Activated CD8-positive, alpha-beta T cell treated with anti-CD3 and anti-CD28 coated beads, Interleukin-2, amount 10 ng/mL, durations not matched to agents 7 days and 5 days (primary cell): ENCODE measurements at regions not wholly inside any gene's neighbourhood (a gene's known extent, or its start where the extent isn't known, plus 50 kb on each side); places are given as distances from the start of the nearest gene placed in this dataset.
"Not testable (repeated sequence)": the region's sequence is repeated elsewhere in the genome, so short reads cannot be mapped to it uniquely, and the experiment has no call there.

Experiments
- ATAC-seq: fragments of 150-1000 bp; cut with Tn5 transposase; one replicate; pipeline ENCODE4 v1.10.0; 2021; ENCODE audit warnings: moderate library complexity
- CTCF ChIA-PET: fragments of 350-600 bp; sonication (Branson Sonifier 250); formaldehyde crosslinking; loops from one replicate; lab custom pipeline; 2021; ENCODE audit warnings: antibody characterized with exemption; lab: Charles Lee
- POLR2A ChIA-PET: fragments of 350-600 bp; sonication (Branson Sonifier 250); formaldehyde crosslinking; loops from one replicate; lab custom pipeline; 2021; ENCODE audit warnings: antibody characterized with exemption; lab: Charles Lee
- DNase-seq: peaks from one replicate; pipeline ENCODE4 v3.0.0-alpha.2; 2020
- H3K27ac Mint-ChIP-seq: one replicate; pipeline ENCODE4 v1.8.0; 2021; ENCODE audit warnings: mild to moderate bottlenecking, mixed read lengths
- H3K27me3 Mint-ChIP-seq: one replicate; pipeline ENCODE4 v1.8.0; 2021; ENCODE audit warnings: low read depth, mixed read lengths
- H3K36me3 Mint-ChIP-seq: one replicate; pipeline ENCODE4 v1.8.0; 2021; ENCODE audit warnings: low read depth, mixed read lengths
- H3K4me1 Mint-ChIP-seq: one replicate; pipeline ENCODE4 v1.8.0; 2021; ENCODE audit warnings: low read depth, mixed read lengths
- H3K4me3 Mint-ChIP-seq: one replicate; pipeline ENCODE4 v1.8.0; 2021; ENCODE audit warnings: mild to moderate bottlenecking, mixed read lengths
- H3K9me3 Mint-ChIP-seq: one replicate; pipeline ENCODE4 v1.8.0; 2022; ENCODE audit warnings: mixed read lengths; ENCODE audit not compliant: insufficient read depth

- no peaks in the 10 kb centered on the region for H3K36me3 Mint-ChIP-seq
- ChIA-PET POLR2A (no interaction called here), CTCF (no interaction called here)
- no peaks in the 10 kb centered on the region for H3K27me3 Mint-ChIP-seq
- H3K9me3 Mint-ChIP-seq: no peaks in the 10 kb centered on the region
- DNase-seq (no peak), ATAC-seq (no peak)
- no peak overlapping the region for H3K4me3 Mint-ChIP-seq
- no peak overlapping the region for H3K27ac Mint-ChIP-seq
- no peaks in the 10 kb centered on the region for H3K4me1 Mint-ChIP-seq
These were observed 959.0 kb upstream of the SLC39A10 start for GRCh38 chr2:194698012-194698411.

- no peak overlapping the region for H3K27ac Mint-ChIP-seq
- POLR2A ChIA-PET: no interaction called here
These were observed 959.6 kb upstream of the SLC39A10 start for GRCh38 chr2:194697439-194697838.

GRCh38 chr2:194696690-194697089 is 960.3 kb upstream of the SLC39A10 start:
- CTCF ChIA-PET: no interaction called here
- no peak overlapping the region for H3K27ac Mint-ChIP-seq
- no peak overlapping the region for H3K4me3 Mint-ChIP-seq
- ATAC-seq (no peak), DNase-seq (no peak)
- H3K9me3 Mint-ChIP-seq: no peaks in the 10 kb centered on the region
- no peaks in the 10 kb centered on the region for H3K4me1 Mint-ChIP-seq
- H3K27me3 Mint-ChIP-seq: no peaks in the 10 kb centered on the region
- no peaks in the 10 kb centered on the region for H3K36me3 Mint-ChIP-seq
- POLR2A ChIA-PET: no interaction called here

More at GRCh38 chr2:194697439-194697838, 959.6 kb upstream of the SLC39A10 start:
- H3K4me3 Mint-ChIP-seq: no peak overlapping the region
- DNase-seq (no peak), ATAC-seq (no peak)
- CTCF ChIA-PET: no interaction called here
- H3K27me3 Mint-ChIP-seq: no peaks in the 10 kb centered on the region
- H3K9me3 Mint-ChIP-seq: no peaks in the 10 kb centered on the region
- H3K36me3 Mint-ChIP-seq: no peaks in the 10 kb centered on the region
- H3K4me1 Mint-ChIP-seq: no peaks in the 10 kb centered on the region

- no peaks in the 10 kb centered on the region for H3K36me3 Mint-ChIP-seq
- H3K27me3 Mint-ChIP-seq: no peaks in the 10 kb centered on the region
- ChIA-PET CTCF (no interaction called here), POLR2A (no interaction called here)
- no peaks in the 10 kb centered on the region for H3K9me3 Mint-ChIP-seq
- no peaks in the 10 kb centered on the region for H3K4me1 Mint-ChIP-seq
- no peak overlapping the region for H3K27ac Mint-ChIP-seq
- DNase-seq (no peak), ATAC-seq (no peak)
- H3K4me3 Mint-ChIP-seq: no peak overlapping the region
These were observed 970.5 kb upstream of the SLC39A10 start for GRCh38 chr2:194686569-194686968.

- ATAC-seq: no peak
- ChIA-PET CTCF (no interaction called here), POLR2A (no interaction called here)
- Mint-ChIP-seq H3K9me3 (no peaks in the 10 kb centered on the region), H3K36me3 (no peaks in the 10 kb centered on the region), H3K27me3 (no peaks in the 10 kb centered on the region), H3K4me1 (no peaks in the 10 kb centered on the region), H3K27ac (no peak overlapping the region), H3K4me3 (no peak overlapping the region)
- no peak for DNase-seq
These were observed 983.0 kb upstream of the SLC39A10 start for GRCh38 chr2:194674043-194674442.

GRCh38 chr2:194672994-194673393 is 984.0 kb upstream of the SLC39A10 start:
- Mint-ChIP-seq H3K36me3 (no peaks in the 10 kb centered on the region), H3K4me3 (no peak overlapping the region), H3K4me1 (no peaks in the 10 kb centered on the region), H3K27ac (no peak overlapping the region), H3K27me3 (no peaks in the 10 kb centered on the region), H3K9me3 (no peaks in the 10 kb centered on the region)
- no peak for ATAC-seq
- CTCF ChIA-PET: no interaction called here
- POLR2A ChIA-PET: no interaction called here
- DNase-seq: no peak

GRCh38 chr2:194661431-194661830 is 995.6 kb upstream of the SLC39A10 start:
- DNase-seq (no peak), ATAC-seq (no peak)
- Mint-ChIP-seq H3K27ac (no peak overlapping the region), H3K4me3 (no peak overlapping the region), H3K9me3 (no peaks in the 10 kb centered on the region), H3K27me3 (no peaks in the 10 kb centered on the region), H3K36me3 (no peaks in the 10 kb centered on the region), H3K4me1 (no peaks in the 10 kb centered on the region)
- ChIA-PET POLR2A (interaction anchor here (0.6 kb wide), 1 partner anchor 259 kb away, joined by 3 read pairs; no protein-coding TSS in a partner anchor), CTCF (no interaction called here)

GRCh38 chr2:194639057-194639456 is 1018.0 kb upstream of the SLC39A10 start:
- H3K4me3 Mint-ChIP-seq, CTCF ChIA-PET, H3K27ac Mint-ChIP-seq, H3K9me3 Mint-ChIP-seq, H3K4me1 Mint-ChIP-seq, ATAC-seq, H3K36me3 Mint-ChIP-seq, POLR2A ChIA-PET, DNase-seq, H3K27me3 Mint-ChIP-seq: not testable (repeated sequence)

- no peak overlapping the region for H3K27ac Mint-ChIP-seq
- ATAC-seq: no peak
- ChIA-PET POLR2A (no interaction called here), CTCF (no interaction called here)
- DNase-seq: no peak
- no peak overlapping the region for H3K4me3 Mint-ChIP-seq
- no peaks in the 10 kb centered on the region for H3K9me3 Mint-ChIP-seq
- no peaks in the 10 kb centered on the region for H3K36me3 Mint-ChIP-seq
- H3K27me3 Mint-ChIP-seq: no peaks in the 10 kb centered on the region
- H3K4me1 Mint-ChIP-seq: no peaks in the 10 kb centered on the region
These were observed 1035.1 kb upstream of the SLC39A10 start for GRCh38 chr2:194621945-194622344.

GRCh38 chr2:194619366-194619765 is 1037.7 kb upstream of the SLC39A10 start:
- H3K9me3 Mint-ChIP-seq: no peaks in the 10 kb centered on the region
- no peaks in the 10 kb centered on the region for H3K36me3 Mint-ChIP-seq
- H3K27ac Mint-ChIP-seq: no peak overlapping the region
- no peaks in the 10 kb centered on the region for H3K27me3 Mint-ChIP-seq
- CTCF ChIA-PET: no interaction called here
- no peak for DNase-seq
- H3K4me3 Mint-ChIP-seq: no peak overlapping the region
- no peaks in the 10 kb centered on the region for H3K4me1 Mint-ChIP-seq
- no peak for ATAC-seq
- POLR2A ChIA-PET: no interaction called here

GRCh38 chr2:194618432-194618831 is 1038.6 kb upstream of the SLC39A10 start:
- CTCF ChIA-PET: no interaction called here
- Mint-ChIP-seq H3K27me3 (no peaks in the 10 kb centered on the region), H3K4me1 (no peaks in the 10 kb centered on the region), H3K36me3 (no peaks in the 10 kb centered on the region), H3K27ac (no peak overlapping the region), H3K9me3 (no peaks in the 10 kb centered on the region), H3K4me3 (no peak overlapping the region)
- POLR2A ChIA-PET: no interaction called here
- DNase-seq (no peak), ATAC-seq (no peak)

- no peak overlapping the region for H3K4me3 Mint-ChIP-seq
- no peaks in the 10 kb centered on the region for H3K4me1 Mint-ChIP-seq
- no peaks in the 10 kb centered on the region for H3K9me3 Mint-ChIP-seq
- H3K27me3 Mint-ChIP-seq: no peaks in the 10 kb centered on the region
- no peak overlapping the region for H3K27ac Mint-ChIP-seq
- ChIA-PET CTCF (no interaction called here), POLR2A (no interaction called here)
- no peaks in the 10 kb centered on the region for H3K36me3 Mint-ChIP-seq
- ATAC-seq (no peak), DNase-seq (no peak)
These were observed 1040.7 kb upstream of the SLC39A10 start for GRCh38 chr2:194616334-194616733.

GRCh38 chr2:194610297-194610696 is 1046.7 kb upstream of the SLC39A10 start:
- Mint-ChIP-seq H3K36me3 (no peaks in the 10 kb centered on the region), H3K4me3 (no peak overlapping the region), H3K27ac (no peak overlapping the region), H3K4me1 (no peaks in the 10 kb centered on the region), H3K27me3 (no peaks in the 10 kb centered on the region), H3K9me3 (no peaks in the 10 kb centered on the region)
- ChIA-PET POLR2A (no interaction called here), CTCF (no interaction called here)
- DNase-seq (no peak), ATAC-seq (no peak)
